CD4-positive, CD25-positive, alpha-beta regulatory T cell (primary cell): ENCODE measurements at regions not wholly inside any gene's neighbourhood (a gene's known extent, or its start where the extent isn't known, plus 50 kb on each side); places are given as distances from the start of the nearest gene placed in this dataset.

Source experiments
- ATAC-seq, 2 donors: fragments of 150-1000 bp; cut with Tn5 transposase; one replicate each; pipeline ENCODE4 v1.10.0; 2021; ENCODE audit warnings: low read depth in 2 of 2, moderate number of reproducible peaks in 2 of 2, moderate library complexity in 1 of 2
- DNase-seq, 3 donors: peaks; one replicate each; pipeline versions ENCODE4 v3.0.0 to v3.0.0-alpha.2; 2012 to 2022; ENCODE audit warnings: mixed read lengths in 1 of 3
- H3K27ac ChIP-seq: one replicate; pipeline ENCODE4 v1.7.0; 2013; ENCODE audit warnings: mild to moderate bottlenecking, low read length; ENCODE audit not compliant: insufficient read depth, poor library complexity, severe bottlenecking
- H3K27me3 ChIP-seq: one replicate; pipeline ENCODE4 v1.7.0; 2013; ENCODE audit warnings: low read length; ENCODE audit not compliant: control insufficient read depth, insufficient read depth
- H3K36me3 ChIP-seq: one replicate; pipeline ENCODE4 v1.7.0; 2013; ENCODE audit warnings: mild to moderate bottlenecking, low read length, moderate library complexity; ENCODE audit not compliant: control insufficient read depth, insufficient read depth
- H3K4me1 ChIP-seq: 2 replicates; pipeline ENCODE4 v1.7.0; 2013; ENCODE audit warnings: mild to moderate bottlenecking, low read length; ENCODE audit not compliant: insufficient read depth, control insufficient read depth, poor library complexity, severe bottlenecking
- H3K4me3 ChIP-seq: one replicate; pipeline ENCODE4 v1.7.0; 2013; ENCODE audit warnings: low read depth, mild to moderate bottlenecking, low read length, moderate library complexity
- H3K9me3 ChIP-seq, 2 experiments: 1 replicate in 1 of 2; 2 replicates in 1 of 2; pipeline ENCODE4 v1.7.0; 2013; ENCODE audit warnings: low read length in 2 of 2, mild to moderate bottlenecking in 1 of 2, moderate library complexity in 1 of 2; ENCODE audit not compliant: control insufficient read depth in 2 of 2
- H3K27ac Mint-ChIP-seq, 3 donors: one replicate each; pipeline ENCODE4 v1.8.0; 2020 to 2022; ENCODE audit warnings: mild to moderate bottlenecking in 3 of 3, mixed read lengths in 3 of 3, moderate library complexity in 2 of 3
- H3K27me3 Mint-ChIP-seq: one replicate; pipeline ENCODE4 v1.8.0; 2022; ENCODE audit warnings: mild to moderate bottlenecking, mixed read lengths
- H3K36me3 Mint-ChIP-seq: one replicate; pipeline ENCODE4 v1.8.0; 2020; ENCODE audit warnings: mixed read lengths
- H3K4me1 Mint-ChIP-seq, 4 donors: one replicate each; pipeline ENCODE4 v1.8.0; 2020 to 2022; ENCODE audit warnings: mixed read lengths in 4 of 4, mild to moderate bottlenecking in 1 of 4
- H3K4me3 Mint-ChIP-seq, 4 donors: one replicate each; pipeline ENCODE4 v1.8.0; 2020 to 2022; ENCODE audit warnings: mild to moderate bottlenecking in 4 of 4, mixed read lengths in 4 of 4, moderate library complexity in 3 of 4
- H3K9me3 Mint-ChIP-seq, 7 donors: one replicate each; pipeline ENCODE4 v1.8.0; 2020 to 2022; ENCODE audit warnings: mixed read lengths in 7 of 7, mild to moderate bottlenecking in 3 of 7, moderate library complexity in 2 of 7

- Mint-ChIP-seq H3K27me3 (peaks cover 5% of the 10 kb centered on the region), H3K4me1 (no peaks in the 10 kb centered on the region), H3K27ac (no peak overlapping the region), H3K36me3 (no peaks in the 10 kb centered on the region), H3K9me3 (peaks cover 0 to 5% (median 0%) of the 10 kb centered on the region in 7 donors), H3K4me3 (no peak overlapping the region)
- ATAC-seq (no peak), DNase-seq (no peak)
- no peaks in the 10 kb centered on the region for H3K4me1 ChIP-seq
- H3K36me3 ChIP-seq: no peaks in the 10 kb centered on the region
- H3K27me3 ChIP-seq: no peaks in the 10 kb centered on the region
- H3K27ac ChIP-seq: no peak overlapping the region
- H3K9me3 ChIP-seq: no peaks in the 10 kb centered on the region
- no peak overlapping the region for H3K4me3 ChIP-seq
These were observed 852.4 kb upstream of the ACVR2A start for GRCh38 chr2:146992466-146992865.

- H3K27me3 Mint-ChIP-seq: peaks cover 5% of the 10 kb centered on the region
- no peak overlapping the region for H3K27ac Mint-ChIP-seq
- H3K36me3 ChIP-seq: no peaks in the 10 kb centered on the region
- H3K4me3 ChIP-seq: no peak overlapping the region
- no peaks in the 10 kb centered on the region for H3K4me1 Mint-ChIP-seq
- no peaks in the 10 kb centered on the region for H3K4me1 ChIP-seq
- H3K9me3 Mint-ChIP-seq: peaks cover 0 to 5% (median 0%) of the 10 kb centered on the region in 7 donors
- no peak for DNase-seq
- H3K9me3 ChIP-seq: no peaks in the 10 kb centered on the region
- H3K4me3 Mint-ChIP-seq: no peak overlapping the region
- ATAC-seq: no peak
- H3K27me3 ChIP-seq: no peaks in the 10 kb centered on the region
- no peaks in the 10 kb centered on the region for H3K36me3 Mint-ChIP-seq
- H3K27ac ChIP-seq: no peak overlapping the region
These were observed 852.8 kb upstream of the ACVR2A start for GRCh38 chr2:146992057-146992456.

- no peak overlapping the region for H3K4me3 Mint-ChIP-seq
- ATAC-seq: no peak
- DNase-seq: no peak
- peaks cover 0 to 5% (median 0%) of the 10 kb centered on the region in 7 donors for H3K9me3 Mint-ChIP-seq
- no peak overlapping the region for H3K27ac ChIP-seq
- H3K27me3 ChIP-seq: no peaks in the 10 kb centered on the region
- no peak overlapping the region for H3K27ac Mint-ChIP-seq
- peaks cover 5% of the 10 kb centered on the region for H3K27me3 Mint-ChIP-seq
- no peaks in the 10 kb centered on the region for H3K36me3 ChIP-seq
- H3K4me3 ChIP-seq: no peak overlapping the region
- H3K36me3 Mint-ChIP-seq: no peaks in the 10 kb centered on the region
- H3K4me1 Mint-ChIP-seq: no peaks in the 10 kb centered on the region
- H3K9me3 ChIP-seq: no peaks in the 10 kb centered on the region
- no peaks in the 10 kb centered on the region for H3K4me1 ChIP-seq
These were observed 854.3 kb upstream of the ACVR2A start for GRCh38 chr2:146990311-146991054.

GRCh38 chr2:146989741-146990140 is 855.1 kb upstream of the ACVR2A start:
- no peak overlapping the region for H3K4me3 ChIP-seq
- no peaks in the 10 kb centered on the region for H3K9me3 ChIP-seq
- Mint-ChIP-seq H3K4me1 (no peaks in the 10 kb centered on the region), H3K9me3 (peaks cover 0 to 5% (median 0%) of the 10 kb centered on the region in 7 donors), H3K27ac (no peak overlapping the region), H3K36me3 (no peaks in the 10 kb centered on the region), H3K27me3 (peaks cover 5% of the 10 kb centered on the region), H3K4me3 (no peak overlapping the region)
- H3K36me3 ChIP-seq: no peaks in the 10 kb centered on the region
- no peak overlapping the region for H3K27ac ChIP-seq
- H3K4me1 ChIP-seq: no peaks in the 10 kb centered on the region
- DNase-seq: no peak
- no peaks in the 10 kb centered on the region for H3K27me3 ChIP-seq
- no peak for ATAC-seq

- Mint-ChIP-seq H3K9me3 (peaks cover 0 to 7% (median 0%) of the 10 kb centered on the region in 7 donors), H3K27ac (no peak overlapping the region), H3K4me3 (no peak overlapping the region), H3K36me3 (no peaks in the 10 kb centered on the region), H3K4me1 (no peaks in the 10 kb centered on the region), H3K27me3 (peaks cover 5% of the 10 kb centered on the region)
- ATAC-seq (no peak), DNase-seq (no peak)
- Histone ChIP-seq H3K4me3 (no peak overlapping the region), H3K36me3 (no peaks in the 10 kb centered on the region), H3K27ac (no peak overlapping the region), H3K27me3 (no peaks in the 10 kb centered on the region), H3K4me1 (no peaks in the 10 kb centered on the region), H3K9me3 (no peaks in the 10 kb centered on the region)
These were observed 856.8 kb upstream of the ACVR2A start for GRCh38 chr2:146987996-146988395.

GRCh38 chr2:146986161-146986560 is 858.7 kb upstream of the ACVR2A start:
- no peaks in the 10 kb centered on the region for H3K36me3 Mint-ChIP-seq
- H3K9me3 ChIP-seq: no peaks in the 10 kb centered on the region

GRCh38 chr2:146985753-146986152 is 859.1 kb upstream of the ACVR2A start:
- Histone ChIP-seq H3K27ac (no peak overlapping the region), H3K27me3 (no peaks in the 10 kb centered on the region), H3K4me1 (no peaks in the 10 kb centered on the region), H3K36me3 (no peaks in the 10 kb centered on the region), H3K4me3 (no peak overlapping the region), H3K9me3 (no peaks in the 10 kb centered on the region)
- H3K27me3 Mint-ChIP-seq: peaks cover 5% of the 10 kb centered on the region
- no peak overlapping the region for H3K4me3 Mint-ChIP-seq
- DNase-seq: no peak
- H3K4me1 Mint-ChIP-seq: no peaks in the 10 kb centered on the region
- H3K9me3 Mint-ChIP-seq: peaks cover 0 to 5% (median 0%) of the 10 kb centered on the region in 7 donors
- no peaks in the 10 kb centered on the region for H3K36me3 Mint-ChIP-seq
- H3K27ac Mint-ChIP-seq: no peak overlapping the region
- ATAC-seq: no peak

More at GRCh38 chr2:146986161-146986560, 858.7 kb upstream of the ACVR2A start:
- no peak overlapping the region for H3K4me3 Mint-ChIP-seq
- no peak overlapping the region for H3K4me3 ChIP-seq
- H3K36me3 ChIP-seq: no peaks in the 10 kb centered on the region
- DNase-seq: no peak
- H3K27ac ChIP-seq: no peak overlapping the region
- H3K27me3 ChIP-seq: no peaks in the 10 kb centered on the region
- no peaks in the 10 kb centered on the region for H3K4me1 ChIP-seq
- ATAC-seq: no peak
- H3K4me1 Mint-ChIP-seq: no peaks in the 10 kb centered on the region
- H3K27me3 Mint-ChIP-seq: peaks cover 5% of the 10 kb centered on the region
- H3K27ac Mint-ChIP-seq: no peak overlapping the region
- H3K9me3 Mint-ChIP-seq: peaks cover 0 to 5% (median 0%) of the 10 kb centered on the region in 7 donors

- no peaks in the 10 kb centered on the region for H3K9me3 ChIP-seq
- Mint-ChIP-seq H3K9me3 (peaks cover 0 to 6% (median 0%) of the 10 kb centered on the region in 7 donors), H3K36me3 (no peaks in the 10 kb centered on the region), H3K27me3 (no peaks in the 10 kb centered on the region), H3K4me1 (no peaks in the 10 kb centered on the region), H3K27ac (no peak overlapping the region), H3K4me3 (no peak overlapping the region)
- H3K4me3 ChIP-seq: no peak overlapping the region
- H3K27ac ChIP-seq: no peak overlapping the region
- ATAC-seq (no peak), DNase-seq (no peak)
- H3K4me1 ChIP-seq: no peaks in the 10 kb centered on the region
- no peaks in the 10 kb centered on the region for H3K36me3 ChIP-seq
- H3K27me3 ChIP-seq: no peaks in the 10 kb centered on the region
These were observed 860.8 kb upstream of the ACVR2A start for GRCh38 chr2:146984014-146984413.
